ENCODE measurements at regions not wholly inside any gene's neighbourhood (a gene's known extent, or its start where the extent isn't known, plus 50 kb on each side); places are given as distances from the start of the nearest gene placed in this dataset.

DNA sequence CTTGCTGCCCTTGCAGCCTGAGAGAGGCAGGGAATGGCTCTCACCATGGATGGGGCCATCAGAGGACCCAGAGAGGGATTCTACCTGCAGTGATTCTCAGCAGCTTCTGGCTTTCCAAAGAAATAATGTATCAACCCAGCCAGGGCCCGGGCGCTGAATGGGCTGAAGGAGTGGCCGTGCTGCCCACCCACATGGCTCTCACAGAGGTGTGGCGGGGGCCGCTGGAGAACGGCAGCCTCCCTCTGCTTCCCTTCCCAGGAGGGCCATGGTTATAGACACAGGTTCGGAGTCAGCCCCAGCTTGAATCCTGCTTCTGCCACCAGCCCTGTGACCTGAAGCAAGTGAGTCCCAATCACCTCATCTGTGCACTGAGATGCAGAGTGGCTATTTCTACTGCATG lies 82.7 kb downstream of the THAP12 start:
- DNase-seq, result no peak

DNA sequence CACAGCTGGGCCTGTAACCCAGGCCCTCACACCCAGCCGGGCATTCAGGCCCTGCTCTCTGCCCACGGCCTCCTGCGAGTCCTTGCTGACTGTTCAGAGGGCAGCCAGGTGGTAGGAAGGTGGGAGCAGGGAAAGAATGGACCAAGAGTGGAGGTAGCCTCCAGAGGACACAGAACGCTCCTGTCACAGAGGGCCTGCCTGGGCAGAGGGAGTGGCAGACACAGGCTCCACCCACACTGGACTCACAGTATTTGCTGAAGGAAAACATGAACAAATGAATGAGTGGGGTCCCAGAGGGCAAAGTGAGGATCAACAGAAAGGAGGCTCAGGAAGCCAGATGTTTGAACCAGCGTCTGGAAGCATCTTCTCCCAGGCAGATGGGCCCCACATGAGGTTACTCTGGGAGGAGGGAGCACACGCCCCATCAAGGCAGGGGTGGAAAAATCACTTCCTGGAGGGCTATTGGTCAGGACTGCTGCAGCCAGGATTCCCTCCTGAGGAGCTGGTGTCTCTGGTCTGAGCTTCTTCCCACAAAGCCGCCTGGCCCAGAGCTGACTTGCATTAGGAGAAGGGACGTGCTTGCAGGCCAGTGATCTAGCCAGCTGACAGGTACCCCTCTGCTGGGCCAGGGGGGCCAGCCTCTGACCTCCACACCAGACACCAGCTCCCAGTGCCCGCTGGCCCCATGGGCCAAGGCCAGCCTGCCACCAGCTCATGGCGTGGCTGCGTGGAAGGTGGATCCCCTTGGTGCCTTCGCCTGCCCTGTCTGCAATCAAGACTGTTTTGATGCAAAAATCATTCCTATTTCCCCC lies 84.0 kb downstream of the THAP12 start:
- DNase-seq, result no peak

DNA sequence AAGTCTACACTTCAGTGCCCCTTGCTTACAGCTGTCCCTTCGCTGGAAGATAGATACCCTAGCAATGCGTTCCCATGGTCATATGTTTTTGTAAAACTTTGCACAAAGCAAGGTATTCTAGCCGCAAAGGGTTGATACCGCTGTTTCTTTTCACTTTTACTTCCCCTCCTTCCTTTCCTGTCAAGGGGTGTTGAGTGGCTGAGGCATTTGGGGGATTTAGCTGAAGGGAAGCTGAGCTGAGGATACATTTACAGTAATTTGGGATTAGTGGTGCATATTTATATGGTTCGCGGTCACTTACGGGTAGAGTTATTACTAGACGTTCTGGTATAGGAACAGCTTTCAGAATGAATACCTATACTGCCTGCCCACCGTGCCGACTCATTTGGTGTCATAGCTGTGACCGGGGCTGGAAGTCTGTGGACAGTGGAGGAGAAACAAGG lies 86.9 kb upstream of the WNT11 start:
- no peak for DNase-seq

DNA sequence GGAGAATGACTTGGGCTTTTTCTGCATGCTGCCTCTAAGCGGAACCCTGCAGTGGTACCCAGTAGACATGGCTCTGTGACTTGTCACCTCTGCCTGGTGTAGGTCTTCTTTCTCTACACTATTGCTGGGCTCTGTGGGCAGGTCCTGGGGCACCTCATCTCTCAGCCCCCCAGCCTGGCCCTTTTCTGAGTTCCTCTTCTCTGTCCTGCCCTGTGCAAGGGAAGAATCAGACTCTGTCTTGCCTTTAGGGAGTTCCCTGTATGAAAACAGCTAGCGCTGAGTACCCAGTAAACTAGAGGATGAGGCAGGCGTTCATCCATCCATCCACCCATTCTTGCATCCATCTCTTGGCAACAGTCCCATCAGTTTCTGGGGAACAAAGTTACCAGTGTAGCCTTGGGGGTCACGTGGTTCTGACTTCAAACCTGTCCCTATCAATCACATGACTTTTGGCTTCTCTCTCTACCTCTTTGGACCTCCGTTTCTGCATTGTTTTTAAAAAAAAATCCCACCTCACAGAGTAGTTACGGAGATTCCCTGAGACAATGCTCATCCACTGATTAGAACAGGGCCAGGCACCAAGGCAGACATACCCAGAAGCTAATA lies 86.4 kb upstream of the WNT11 start:
- no peak for DNase-seq

DNA sequence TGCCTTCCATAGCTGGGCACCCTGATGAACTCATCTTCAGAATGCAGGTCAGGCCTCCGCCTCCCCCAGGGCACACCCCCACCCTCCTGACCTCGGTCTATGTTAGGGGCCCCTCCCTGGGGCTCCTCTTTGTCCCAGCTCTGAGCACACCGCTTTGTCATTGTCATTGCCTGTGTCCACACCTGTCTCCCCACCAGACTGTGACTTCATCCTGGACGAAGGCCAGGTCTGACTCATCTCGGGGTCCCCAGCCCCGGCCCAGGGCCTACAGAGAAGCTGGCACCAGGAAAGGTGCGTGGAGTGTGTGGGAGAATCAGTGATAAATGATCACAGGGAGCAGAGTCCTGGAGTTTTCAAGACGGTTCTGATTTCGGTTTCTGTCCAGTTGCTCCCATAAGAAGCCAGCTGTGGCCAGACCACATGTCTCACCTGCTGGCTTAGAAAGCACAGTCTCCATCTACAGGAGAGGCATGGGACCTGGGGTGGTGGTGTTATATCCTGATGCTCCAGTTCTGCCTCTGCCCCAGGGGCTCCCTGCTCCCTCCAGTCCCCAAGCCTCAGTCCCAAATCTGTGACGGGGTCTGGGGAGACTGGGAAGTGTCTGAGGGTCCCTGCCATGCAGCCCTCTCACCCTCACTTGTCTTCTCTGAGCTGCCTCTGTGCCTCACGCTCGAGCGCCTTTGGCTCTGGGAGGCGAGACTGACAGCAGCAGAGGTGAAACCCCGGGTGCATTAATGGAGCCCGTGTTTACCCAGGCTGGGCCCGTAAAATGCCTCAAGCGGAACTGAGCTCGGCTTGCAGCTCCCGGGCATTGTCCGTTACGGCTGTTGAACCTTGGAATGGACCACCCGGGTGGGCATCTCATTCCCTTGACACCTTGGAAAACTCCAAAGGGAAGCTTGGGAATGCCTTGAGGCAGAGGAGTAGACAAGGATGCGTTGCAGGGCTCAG lies 85.5 kb upstream of the WNT11 start:
- no peak for DNase-seq

DNA sequence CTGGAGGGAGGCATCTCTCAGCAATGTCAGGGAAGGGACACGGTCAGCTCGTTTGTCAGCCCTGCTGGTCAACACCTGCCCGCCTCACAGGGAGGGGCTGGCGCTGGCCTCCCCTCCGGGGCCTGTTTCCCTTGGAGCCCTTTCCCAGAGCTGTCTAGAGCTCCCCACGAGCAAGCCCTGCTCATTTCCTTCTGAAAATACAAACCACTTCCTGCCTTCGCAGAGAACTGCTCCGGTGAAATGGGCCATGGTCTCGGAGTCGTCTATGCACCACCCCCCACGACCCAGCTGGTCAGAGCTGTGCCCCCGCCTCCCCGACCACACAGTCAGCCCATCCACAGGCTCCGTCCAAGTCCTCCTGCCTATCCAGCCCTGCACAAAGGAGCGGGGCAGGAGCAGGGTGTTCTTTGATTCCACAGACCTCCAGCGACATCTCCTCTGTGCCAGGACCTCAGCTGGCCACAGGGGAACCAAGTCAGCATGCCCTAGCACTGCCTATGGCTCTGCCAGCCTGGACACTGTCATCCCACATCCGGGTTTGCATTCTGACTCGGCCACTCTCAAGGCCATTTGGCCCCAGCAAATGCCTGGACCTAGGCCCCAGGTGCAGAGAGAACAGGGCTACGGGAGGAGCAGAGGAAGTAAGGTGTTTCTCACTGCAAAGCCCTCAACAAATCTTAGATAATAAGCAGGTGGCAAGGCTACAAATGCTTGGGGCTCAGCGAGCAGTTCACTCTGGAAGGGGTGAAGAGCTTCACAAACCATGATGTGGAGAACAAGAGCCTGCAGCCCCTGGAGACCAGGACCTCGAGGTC lies 82.1 kb upstream of the WNT11 start:
- DNase-seq, result no peak

DNA sequence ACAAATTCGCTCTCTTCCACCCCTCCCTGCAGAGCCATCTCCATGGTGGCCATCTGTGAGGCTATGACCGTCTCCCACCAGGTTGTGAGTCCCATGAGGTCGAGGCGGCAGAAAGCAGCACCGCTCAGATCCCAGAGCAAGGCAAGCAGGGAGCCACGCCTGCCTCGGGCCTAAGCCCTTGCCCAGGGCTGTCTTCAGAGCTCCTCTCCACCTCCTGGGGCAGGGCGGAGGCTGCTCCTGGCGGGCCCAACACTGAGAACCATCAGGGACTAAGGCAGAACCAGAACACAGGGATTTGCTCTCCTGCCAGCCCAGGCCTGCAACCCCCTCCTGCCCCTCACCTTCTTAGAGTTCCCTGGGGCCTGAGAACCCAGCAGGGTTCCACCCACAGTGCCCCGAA lies 80.9 kb upstream of the WNT11 start:
- no peak for DNase-seq

DNA sequence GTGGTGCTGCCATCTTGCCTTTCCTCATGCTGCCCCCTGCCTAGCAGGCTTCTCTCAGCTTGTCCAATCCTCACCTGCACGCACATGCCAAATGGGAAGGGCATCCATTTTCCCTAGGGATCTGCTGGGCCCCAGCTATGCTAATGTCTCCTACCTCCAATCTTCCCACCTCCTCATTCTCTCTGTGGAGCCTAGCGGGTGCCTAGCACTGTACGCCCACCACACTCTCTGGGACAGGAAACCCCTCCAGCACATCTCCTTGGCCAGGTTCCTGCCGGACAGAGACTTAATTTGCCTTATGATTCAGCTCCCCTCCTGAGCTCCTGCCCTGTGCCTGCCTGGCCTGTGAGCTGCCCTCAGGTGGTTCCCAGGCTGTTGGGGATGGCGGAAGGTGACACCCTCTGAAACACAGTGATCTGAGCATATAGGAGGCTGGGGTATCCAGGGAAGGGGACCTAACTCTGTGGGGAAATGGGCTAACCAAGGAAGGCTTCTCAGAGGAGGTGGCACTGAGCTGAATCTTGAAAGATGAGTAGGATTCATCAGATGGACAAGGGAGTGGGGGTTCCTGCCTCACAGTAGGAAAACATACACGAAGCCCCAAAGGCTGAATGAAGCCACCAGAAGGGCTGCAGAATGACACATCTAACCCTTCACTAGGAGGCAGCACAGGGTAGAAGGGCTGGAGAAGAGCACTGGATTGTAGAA lies 79.2 kb upstream of the WNT11 start:
- DNase-seq, result no peak

DNA sequence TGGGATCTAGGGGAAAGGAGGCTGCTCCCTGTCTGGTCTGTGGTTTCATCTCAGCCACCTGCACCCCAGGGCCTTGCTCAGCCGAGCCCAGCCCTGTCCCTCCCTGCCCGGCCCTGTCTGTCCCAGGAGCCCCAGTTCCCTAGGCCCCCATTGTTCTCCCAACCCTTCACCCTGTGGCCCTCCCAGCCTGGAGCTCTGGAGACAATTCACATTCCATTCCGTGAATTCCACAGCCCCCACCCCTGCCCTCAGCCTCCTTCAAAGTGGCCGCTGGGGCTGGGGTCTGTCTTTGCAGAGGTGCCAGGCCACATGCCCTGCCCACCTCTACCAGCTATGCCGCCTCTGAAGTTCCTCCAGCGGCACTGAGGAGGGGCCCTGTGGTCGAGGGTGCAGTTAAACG lies 77.9 kb upstream of the WNT11 start:
- DNase-seq, result no peak

DNA sequence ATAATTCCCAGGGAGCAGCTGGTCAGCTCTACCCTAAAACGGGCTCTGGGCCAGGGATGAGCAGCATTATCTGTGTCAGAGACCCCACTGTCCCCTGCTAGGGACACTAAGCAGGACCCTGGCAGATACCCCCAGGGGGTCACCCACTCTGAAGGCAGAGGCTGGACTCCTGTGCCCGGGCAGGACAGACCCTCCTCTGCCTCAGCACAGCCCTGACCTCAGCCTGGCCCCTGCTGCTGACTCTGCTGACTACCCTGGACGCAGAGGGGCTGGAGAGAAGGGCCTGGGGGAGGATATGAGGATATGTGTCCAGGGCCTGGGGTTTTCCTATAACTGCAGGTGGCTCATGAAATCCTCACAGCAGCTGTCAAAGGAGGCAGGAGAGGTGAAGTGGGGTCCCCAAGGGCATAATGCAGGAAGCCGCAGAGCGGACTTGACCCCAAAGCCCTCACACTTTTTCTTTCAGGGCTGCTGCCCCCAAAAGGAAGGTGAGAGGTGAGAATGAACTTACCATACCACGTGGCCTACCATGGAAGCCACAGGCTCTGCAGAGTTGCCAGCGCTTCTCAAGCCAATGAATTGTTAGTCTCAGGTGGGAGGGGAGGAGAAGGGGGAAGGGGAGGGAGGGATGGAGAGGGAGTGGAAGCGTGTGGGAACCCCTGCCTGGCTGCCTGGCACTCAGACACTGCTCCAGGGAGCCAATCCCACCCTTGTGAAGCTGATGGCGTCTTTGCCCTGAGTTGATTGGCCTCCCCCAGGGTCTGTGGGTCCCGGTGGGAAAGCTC lies 76.7 kb upstream of the WNT11 start:
- no peak for DNase-seq

DNA sequence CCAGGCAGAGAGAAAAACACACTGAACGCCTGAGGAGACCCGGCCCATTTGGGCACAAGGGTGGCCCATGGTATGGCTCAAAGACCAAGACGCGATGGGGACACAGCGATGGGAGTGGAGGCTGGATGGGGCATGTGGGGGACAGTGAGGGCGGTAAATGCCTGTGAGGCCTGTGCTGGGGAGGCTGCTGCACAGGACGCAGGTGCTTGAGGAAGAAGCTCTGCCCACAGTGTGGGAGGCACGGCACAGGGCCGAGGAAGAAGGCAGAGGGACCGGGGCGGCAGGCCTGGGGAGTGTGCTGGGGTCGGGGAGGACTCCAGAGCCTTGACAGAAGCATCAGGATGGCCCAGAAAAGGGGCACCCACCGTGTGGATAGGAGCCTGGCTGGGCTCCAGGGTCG lies 75.9 kb upstream of the WNT11 start:
- DNase-seq, result no peak

DNA sequence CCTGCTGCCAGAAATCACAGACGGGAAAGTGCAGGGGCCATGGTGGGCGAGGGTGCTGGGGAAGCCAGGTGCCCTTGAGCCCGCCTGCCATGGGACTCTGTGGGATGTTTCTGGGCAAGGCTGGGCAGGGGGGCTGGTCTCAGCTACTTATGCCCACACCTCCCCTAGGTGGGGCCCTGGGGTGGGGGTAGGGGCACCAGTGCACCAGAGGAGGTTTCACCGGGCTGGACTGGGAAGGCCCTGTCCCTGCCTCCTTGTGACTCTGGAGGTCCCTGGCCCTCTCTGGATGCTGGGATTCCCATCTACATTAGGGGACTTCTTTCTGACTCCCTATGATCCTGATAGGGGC lies 75.2 kb upstream of the WNT11 start:
- DNase-seq, result no peak

DNA sequence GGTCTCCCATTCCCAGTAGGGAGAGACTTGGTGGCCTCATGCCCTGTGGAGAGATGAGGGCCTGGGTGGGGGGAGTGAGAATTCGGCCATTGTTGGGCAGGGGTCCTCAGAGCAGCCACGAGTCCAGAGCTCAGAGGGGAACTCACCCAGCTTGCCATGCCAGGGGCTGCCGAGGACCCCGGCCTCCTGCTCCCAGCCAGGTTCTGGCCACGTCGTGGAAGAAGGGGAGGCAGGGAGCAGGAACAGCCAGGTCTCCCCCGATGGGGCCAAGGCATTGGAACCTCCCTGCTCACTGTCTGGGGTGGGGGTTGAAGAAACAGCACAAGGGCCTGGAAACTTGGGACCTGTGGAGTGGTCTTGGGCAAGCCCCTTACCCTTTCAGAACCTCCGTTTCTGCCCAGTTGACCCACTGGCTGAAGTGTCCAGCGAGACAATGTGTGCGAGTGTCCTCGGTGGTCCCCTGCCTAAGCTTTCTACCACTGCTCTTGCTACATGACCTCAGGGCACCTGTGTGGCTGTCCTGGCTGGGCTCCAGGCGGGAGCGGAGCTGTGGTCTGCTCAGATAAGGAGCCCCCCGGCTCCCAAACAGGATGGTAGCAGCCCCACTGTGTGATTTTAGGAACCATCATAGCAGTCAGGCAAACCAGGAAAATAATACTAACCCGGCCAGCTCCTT lies 74.7 kb upstream of the WNT11 start:
- DNase-seq, result no peak

DNA sequence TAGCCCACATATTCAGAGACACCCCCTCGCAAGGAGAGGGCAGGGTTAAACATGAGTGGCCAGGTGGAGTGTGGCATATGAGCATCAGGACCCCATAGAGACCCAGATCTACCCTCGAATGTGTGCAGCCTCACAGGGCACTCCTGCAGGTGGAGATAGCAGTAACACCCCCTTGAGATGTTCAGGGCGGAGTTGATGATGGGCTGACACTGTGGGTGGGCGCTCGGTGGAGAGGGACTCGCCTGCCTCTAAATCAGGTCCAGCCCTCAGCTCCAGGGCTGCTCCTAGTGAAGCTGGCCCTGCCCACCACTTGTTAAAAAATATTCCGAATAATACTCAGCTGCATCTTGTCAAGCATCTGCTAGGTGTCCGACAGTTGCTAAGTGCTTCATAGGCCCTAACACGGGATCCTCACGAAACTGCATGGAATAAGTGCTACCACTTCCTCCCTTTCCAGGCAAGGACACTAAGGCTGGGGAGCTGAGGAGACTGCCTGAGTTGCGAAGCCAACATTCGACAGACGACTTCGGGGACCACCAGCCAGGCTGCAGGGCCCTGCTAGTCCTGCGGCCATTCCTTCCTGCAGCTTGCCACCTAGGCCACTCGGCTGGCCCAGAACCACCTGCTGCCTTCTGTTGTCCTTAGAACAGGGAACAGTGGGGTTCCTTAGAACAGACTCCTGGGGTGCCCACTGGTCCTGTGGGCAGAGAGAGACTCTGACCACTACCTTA lies 74.0 kb upstream of the WNT11 start:
- no peak for DNase-seq

DNA sequence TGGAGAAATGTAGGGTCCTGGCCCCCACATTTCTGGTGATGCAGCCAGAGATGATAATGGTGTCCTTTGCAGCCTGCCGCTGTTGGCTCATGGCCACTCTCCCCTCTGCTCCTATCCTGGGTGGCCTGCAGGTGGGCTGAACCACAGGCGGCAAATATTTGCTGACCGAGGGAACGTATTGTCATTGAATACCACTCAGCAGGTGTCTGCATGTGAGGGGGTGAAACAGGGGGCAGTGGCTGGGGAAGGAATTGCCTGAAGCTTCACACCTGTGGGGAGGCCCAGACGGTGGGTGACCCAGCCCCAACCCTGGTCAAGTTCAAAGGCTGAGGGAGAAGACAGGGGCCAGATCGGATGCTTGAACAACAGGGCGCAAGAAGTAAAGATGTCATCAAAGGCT lies 73.3 kb upstream of the WNT11 start:
- DNase-seq, result no peak

DNA sequence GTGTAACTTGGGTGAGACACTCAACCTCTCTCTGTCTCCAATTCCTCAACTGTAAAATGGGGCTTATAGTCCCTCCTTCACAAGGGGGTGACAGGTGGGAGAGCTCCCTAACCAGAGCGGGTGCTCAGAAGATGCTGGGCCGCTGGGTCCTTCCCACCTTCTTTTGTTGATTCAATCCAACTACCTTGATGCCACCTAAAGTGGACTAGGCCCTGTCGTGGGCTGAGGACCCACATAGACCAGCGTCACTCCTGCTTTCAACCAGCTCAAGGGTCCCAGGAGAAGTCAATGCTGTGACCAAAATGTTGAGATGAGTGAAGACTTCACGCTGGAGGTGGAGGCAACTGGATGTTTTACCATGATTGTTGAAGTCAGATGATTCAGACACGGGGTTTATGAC lies 72.7 kb upstream of the WNT11 start:
- DNase-seq, result no peak

DNA sequence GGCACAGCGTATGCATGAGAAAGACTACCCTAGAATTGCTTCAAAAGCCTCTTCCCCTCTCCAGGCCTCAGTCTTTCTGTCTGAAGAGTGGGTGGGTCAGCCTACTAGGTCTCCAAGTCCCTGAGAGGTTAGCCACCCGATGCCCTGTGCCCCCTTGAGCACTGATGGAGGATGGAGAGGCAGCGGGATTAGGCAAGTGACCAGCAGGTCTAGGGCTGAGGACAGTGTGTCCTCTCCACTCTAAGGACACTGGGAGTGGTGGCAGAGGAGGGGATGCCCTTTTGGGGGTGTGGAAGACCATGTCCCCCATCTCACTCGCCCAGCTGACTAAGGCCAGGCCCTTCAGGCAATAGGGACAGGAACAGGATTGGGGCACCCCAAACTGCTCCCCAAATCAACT lies 72.2 kb upstream of the WNT11 start:
- DNase-seq, result no peak

DNA sequence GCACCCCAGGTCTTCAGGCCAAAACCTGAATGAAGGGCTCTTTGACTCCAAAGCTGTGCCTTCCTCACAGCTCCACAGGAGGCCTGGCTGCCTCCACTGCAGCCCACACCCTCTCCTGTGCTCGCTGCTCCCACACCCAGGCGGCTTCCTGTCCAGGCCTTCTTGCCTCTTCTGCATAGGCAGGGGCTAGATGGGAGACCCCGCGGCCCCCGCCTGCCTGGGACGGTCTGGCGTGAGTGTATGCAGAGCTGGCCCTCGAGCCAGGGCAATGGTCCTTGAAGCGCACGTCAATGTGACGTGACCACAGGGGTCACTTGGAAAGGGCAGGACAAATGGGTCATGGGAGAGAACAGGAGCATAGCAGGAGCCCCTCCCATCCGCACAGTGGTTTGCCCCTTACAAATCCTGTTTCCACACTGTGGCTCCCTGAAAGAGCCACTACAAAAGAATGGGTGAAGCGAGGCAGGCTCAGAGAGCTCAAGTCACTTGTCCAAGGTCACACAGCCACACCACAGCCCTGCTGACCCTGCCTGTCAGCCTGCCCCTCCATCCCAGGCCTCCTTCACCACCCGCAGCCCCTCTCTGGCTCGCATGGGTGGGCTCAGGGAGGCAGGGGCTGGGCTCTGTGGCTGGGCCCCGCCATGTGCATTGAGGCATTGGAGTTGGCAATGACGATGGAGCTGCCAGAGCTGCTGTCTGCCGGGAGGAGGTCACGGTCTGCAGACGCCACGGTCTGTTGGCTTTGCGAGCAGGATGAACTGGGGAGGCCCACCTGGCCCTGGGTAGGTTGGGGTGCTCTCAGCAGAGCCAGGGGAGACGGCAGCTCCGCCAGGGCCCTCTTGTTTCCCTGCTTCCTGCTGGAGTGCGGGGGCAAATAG lies 71.2 kb upstream of the WNT11 start:
- DNase-seq, result no peak

DNA sequence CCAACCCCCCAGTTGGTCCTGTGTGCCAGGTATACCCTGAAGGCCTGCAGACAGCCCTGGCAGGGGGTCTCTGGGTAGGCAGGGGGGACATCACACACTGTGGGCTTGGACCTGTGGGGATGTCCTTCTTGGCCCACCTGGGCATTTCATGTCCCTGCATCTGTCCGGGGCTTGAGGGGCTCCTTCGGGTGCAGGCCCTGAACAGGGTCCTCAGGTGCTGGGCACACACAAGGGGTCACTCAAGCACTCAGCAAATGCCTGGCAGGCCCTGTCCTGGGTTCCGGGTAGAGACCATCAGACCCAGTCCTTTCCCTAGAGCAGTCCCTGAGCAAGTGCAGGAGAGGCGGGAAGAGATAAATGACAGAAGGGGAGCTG lies 70.5 kb upstream of the WNT11 start:
- DNase-seq, result no peak
